ENCODE measurements at regions not wholly inside any gene's neighbourhood (a gene's known extent, or its start where the extent isn't known, plus 50 kb on each side); places are given as distances from the start of the nearest gene placed in this dataset.

DNA sequence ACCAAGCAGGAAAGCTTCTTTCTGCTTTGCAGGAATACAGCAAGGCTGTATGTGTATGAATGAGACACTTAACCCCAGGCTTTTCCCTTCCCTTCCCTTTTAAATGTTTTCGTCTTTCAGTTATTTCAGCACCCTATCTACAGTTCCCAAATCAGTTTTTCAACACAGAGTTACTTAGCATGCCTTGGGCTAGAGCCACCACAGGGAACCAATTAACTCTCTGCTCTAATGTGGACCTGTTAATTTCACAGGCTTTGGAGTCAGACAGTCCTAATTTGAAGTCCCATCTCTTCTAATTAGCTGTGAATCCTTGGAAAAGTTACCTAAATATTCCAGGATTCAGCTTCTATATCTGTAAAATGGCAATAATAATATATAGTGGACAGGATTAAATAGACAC lies 89.2 kb upstream of the REG3A start (continued):
- TF ChIP-seq ZNF274 (IDR thresholded peaks at IDR 0.05; ENCODE audit: borderline replicate concordance, extremely low read depth, low read length), result no peak
- no peak for TF ChIP-seq CREB1 (IDR thresholded peaks at IDR 0.05)

Data from H1 (cell line).